HG03139 (cell line): ENCODE measurements at regions not wholly inside any gene's neighbourhood (a gene's known extent, or its start where the extent isn't known, plus 50 kb on each side); places are given as distances from the start of the nearest gene placed in this dataset.
"Not testable (repeated sequence)": the region's sequence is repeated elsewhere in the genome, so short reads cannot be mapped to it uniquely, and the experiment has no call there.

Experiments used
- ATAC-seq: cut with Tn5 transposase; IDR thresholded peaks from one replicate; pipeline ENCODE4 v1.9.1; 2021; ENCODE audit not compliant: unreplicated experiment

DNA sequence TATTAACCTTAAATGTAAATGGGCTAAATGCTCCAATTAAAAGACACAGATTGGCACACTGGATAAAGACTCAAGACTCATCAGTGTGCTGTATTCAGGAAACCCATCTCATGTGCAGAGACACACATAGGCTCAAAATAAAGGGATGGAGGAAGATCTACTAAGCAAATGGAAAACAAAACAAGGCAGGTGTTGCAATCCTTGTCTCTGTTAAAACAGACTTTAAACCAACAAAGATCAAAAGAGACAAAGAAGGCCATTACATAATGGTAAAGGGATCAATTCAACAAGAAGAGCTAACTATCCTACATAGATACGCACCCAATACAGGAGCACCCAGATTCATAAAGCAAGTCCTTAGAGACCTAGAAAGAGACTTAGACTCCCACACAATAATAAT lies 80.1 kb upstream of the NPSR1 start:
- not testable (repeated sequence) for ATAC-seq

DNA sequence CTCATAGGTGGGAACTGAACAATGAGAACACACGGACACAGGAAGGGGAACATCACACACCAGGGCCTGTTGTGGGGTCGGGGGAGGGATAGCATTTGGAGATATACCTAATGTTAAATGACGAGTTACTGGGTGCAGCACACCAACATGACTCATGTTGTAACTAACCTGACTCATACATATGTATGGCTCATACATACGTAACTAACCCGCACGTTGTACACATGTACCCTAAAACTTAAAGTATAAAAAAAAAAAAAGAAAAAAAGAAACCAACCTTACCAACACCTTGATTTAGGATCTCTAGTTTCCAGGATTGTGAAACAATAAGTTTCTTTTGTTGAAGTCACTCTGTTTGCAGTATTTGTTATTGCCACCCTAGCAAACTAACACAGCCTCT lies 76.3 kb upstream of the NPSR1 start:
- not testable (repeated sequence) for ATAC-seq

DNA sequence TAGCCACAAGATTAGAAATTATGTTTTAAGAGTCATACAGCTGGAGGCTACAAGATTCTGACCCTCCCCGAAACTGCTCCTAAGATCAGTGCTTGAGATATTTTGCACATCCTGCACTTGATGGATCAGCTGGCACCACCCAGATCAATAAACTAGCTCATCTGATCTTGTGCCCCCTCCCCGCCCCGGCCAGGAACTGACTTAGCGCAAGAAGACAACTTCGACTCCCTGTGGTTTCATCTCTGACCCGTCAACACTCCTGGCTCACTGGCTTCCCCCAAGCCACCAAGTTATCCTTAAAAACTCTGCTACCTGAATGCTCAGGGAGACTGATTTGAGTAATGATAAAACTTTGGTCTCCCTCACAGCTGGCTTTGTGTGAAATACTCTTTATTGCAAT lies 73.5 kb upstream of the NPSR1 start:
- ATAC-seq = no peak

DNA sequence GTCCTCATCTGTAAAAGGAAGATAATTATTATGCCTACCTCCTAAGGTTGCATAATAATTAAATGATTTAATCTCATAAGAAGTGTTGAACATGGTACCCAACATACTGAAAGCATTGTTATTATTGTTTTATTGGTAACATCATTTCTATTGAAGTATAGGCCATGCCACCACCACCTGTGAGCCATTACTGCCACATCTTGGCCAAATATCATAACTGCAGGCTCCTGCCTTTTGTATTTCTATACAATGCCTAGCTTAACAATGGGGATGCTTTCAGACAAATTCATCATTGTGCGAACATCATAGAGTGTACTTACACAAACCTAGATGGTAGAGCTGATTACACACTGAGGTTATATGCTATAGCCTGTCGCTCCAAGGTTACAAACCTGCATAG lies 61.1 kb upstream of the NPSR1 start:
- no peak for ATAC-seq

DNA sequence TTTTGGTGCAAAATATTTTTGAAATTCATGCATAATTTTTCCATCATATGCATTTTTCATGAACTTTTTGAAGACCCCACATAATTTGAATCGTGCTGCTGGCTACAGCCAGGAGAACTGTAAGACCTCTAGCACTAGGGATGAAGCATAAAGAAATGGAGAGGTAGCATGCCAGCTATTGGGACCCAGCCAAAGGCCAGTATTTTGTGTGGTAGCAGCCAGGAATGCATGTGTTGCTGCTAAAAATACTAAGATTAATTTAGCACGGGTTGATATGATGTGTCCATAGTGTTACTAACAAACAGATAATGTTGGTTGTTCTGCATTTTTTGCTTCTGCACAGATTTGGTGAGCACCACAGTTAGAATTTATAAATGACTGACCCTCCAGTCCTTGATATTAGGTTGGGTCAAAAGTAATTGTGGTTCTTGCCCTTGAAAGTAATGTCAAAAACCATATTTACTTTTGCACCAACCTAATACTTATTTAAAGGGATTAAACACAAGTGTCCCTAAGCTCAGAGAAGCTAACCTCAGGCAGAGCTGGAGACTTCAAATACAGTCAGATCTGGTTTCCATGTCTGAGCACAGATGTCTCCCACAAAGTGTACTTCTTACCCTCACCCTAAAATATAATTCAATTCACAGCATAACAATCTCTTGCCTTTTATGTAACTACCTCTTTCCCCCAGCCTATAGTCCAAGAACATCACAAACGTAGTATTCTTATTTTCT lies 54.1 kb upstream of the NPSR1 start:
- no peak for ATAC-seq
